Urinary bladder (tissue), 3 donors: ENCODE measurements at regions not wholly inside any gene's neighbourhood (a gene's known extent, or its start where the extent isn't known, plus 50 kb on each side); places are given as distances from the start of the nearest gene placed in this dataset.
"Not testable (repeated sequence)": the region's sequence is repeated elsewhere in the genome, so short reads cannot be mapped to it uniquely, and the experiment has no call there.

Experiments used
- DNase-seq: peaks from one replicate; pipeline ENCODE4 v3.0.0-alpha.2; 2015; ENCODE audit errors: extremely low spot score
- H3K27ac ChIP-seq: one replicate; pipeline ENCODE4 v1.5.1; 2013; ENCODE audit warnings: low read depth, mild to moderate bottlenecking, moderate library complexity
- H3K36me3 ChIP-seq: one replicate; pipeline ENCODE4 v1.6.1; 2013; ENCODE audit warnings: mild to moderate bottlenecking, moderate library complexity; ENCODE audit not compliant: insufficient read depth
- H3K4me1 ChIP-seq: one replicate; pipeline ENCODE4 v1.6.1; 2013; ENCODE audit warnings: mild to moderate bottlenecking, moderate library complexity; ENCODE audit not compliant: insufficient read depth
- H3K4me3 ChIP-seq: one replicate; pipeline ENCODE4 v1.5.1; 2013; ENCODE audit warnings: low read depth, low read length
- WGBS: extraction: QIAGEN DNeasy Blood & Tissue Kit; methylation state at CpG from one replicate; pipeline ENCODE4 v1.1.7; 2013; 5-methylcytosine and 5-hydroxymethylcytosine counted together
- donor health status: healthy with polysubstance abuse.
- donor health status: healthy.

DNA sequence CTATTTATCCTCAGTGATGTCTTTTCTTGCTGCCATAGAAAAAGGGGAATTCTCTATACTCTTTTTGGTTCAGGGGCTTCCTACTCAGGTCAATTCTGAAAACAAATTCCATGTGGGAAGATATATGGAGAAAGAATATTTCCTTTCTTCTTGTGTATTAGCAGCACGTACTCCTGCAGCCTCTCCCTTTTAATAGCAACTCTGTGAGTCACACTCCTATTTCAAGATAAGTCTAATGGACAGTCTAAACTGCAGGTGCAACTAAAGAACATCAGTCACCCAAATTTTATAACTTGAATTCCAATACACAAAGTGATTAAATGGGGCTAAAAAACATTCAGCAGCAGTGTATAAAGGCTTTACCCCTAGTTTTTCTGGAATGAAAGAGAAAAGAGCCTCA lies 942.2 kb downstream of the CNTNAP5 start:
- H3K27ac ChIP-seq = no peak overlapping the region
- no peaks in the 10 kb centered on the region for H3K36me3 ChIP-seq
- no peak for DNase-seq
- H3K4me1 ChIP-seq = no peaks in the 10 kb centered on the region
- H3K4me3 ChIP-seq = no peak overlapping the region
- WGBS = 20% methylated on average over 1 of the region's 1 CpG

DNA sequence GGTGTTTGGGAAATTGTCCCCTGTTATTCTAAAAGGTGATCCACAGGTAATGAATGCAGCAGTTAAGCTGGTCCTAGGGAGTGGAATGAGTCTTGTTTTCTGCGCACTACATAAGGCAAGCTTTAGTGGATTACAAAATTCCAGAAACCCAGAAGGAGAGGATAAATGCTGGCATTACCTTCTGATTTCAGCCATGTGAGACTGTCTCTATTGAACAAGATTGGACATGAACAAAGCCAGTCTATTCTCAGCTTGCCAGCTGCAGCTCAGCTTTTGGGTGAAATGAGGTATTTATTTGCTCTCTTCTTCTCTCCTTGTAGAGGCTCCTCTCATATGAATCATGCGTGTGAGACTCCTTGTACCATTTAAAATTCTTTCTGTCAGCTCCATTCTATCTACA lies 944.9 kb downstream of the CNTNAP5 start:
- H3K27ac ChIP-seq = no peak overlapping the region
- WGBS = 68% methylated on average over 2 of the region's 2 CpGs
- no peaks in the 10 kb centered on the region for H3K36me3 ChIP-seq
- no peaks in the 10 kb centered on the region for H3K4me1 ChIP-seq
- DNase-seq = no peak
- H3K4me3 ChIP-seq = no peak overlapping the region

DNA sequence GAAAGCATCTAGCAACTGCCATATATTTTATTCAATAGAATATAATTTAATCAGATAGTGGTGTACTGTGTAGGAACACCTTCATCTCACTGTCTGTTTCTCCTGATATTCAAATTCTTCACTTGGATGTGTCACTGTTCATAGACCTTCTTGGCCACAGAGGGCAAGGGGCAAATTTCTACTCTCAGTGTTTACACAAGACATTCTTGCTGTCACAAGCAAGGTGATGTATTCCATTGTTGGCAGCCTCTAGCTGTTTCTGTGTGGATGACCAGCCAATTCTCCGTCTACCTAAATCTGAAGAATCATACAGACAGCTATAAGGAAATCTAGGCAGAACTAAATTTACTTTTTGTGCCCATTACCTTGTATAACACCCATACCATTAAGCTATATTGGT lies 948.3 kb downstream of the CNTNAP5 start:
- Histone ChIP-seq H3K4me1 (no peaks in the 10 kb centered on the region), H3K36me3 (no peaks in the 10 kb centered on the region), H3K27ac (no peak overlapping the region), H3K4me3 (no peak overlapping the region)
- DNase-seq = no peak
- 58% methylated on average over 1 of the region's 1 CpG for whole genome bisulfite sequencing

DNA sequence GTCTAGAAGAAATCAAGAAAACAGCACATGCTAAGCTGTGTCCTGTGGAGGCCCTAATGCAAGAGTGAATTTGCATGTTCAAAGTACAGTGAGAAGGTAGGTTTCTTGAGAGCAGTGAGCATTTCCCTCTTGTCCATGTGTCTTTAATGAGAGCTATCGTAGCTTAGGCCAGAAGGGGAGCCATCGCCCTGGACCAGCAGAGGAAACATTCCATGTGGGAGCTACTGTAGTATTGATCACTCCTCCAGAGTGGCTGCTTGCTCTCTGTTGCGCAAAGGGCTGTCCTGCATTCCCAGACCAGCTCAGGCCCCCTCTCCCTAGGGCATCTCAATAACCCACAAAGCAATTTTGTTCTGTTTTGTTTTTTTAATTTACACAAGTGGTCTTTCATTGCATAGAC lies 950.1 kb downstream of the CNTNAP5 start:
- no peaks in the 10 kb centered on the region for H3K36me3 ChIP-seq
- no peak overlapping the region for H3K27ac ChIP-seq
- no peak for DNase-seq
- H3K4me1 ChIP-seq = no peaks in the 10 kb centered on the region
- H3K4me3 ChIP-seq = no peak overlapping the region
- 92% methylated on average over 3 of the region's 3 CpGs for WGBS

DNA sequence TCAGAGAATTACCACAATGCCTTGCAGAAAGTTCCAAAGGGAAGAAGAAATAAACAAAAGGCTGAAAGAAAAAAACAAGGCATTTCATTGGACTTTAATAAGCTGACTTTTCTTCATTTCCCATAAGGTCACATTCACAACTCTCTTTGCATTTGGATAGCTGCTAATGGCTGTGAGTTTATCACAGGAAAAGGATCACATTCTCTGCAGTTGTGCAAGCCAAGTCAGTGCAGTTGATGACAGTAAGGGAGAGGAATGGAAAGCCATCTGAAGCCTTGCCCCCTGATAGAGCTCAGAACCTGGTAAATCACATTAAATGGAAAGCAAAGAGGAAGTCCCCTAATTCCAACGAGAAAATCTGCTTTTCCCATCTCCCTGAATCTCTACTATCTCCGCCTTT lies 950.6 kb downstream of the CNTNAP5 start:
- Histone ChIP-seq H3K36me3 (no peaks in the 10 kb centered on the region), H3K4me1 (no peaks in the 10 kb centered on the region), H3K27ac (no peak overlapping the region), H3K4me3 (no peak overlapping the region)
- DNase-seq = no peak
- WGBS = 84% methylated on average over 2 of the region's 2 CpGs

DNA sequence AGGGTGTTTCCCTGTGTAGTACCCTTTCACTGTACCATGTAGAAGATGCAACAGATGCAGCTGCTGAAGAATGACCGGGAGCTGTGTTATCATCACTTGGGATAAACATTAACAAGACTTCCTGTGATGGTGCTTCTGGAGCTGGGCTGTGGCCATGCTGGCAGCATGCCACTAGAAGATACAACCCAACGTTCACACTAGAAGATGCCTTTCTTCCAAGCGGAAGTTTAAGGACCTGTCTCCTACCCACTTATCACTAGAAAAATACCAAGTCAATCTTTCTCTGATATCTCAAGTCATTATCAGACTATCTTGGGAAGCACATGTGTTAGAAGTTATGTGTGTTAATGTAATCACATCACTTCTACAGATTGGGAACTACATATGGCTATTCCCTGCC lies 953.5 kb downstream of the CNTNAP5 start:
- Histone ChIP-seq H3K27ac (no peak overlapping the region), H3K36me3 (no peaks in the 10 kb centered on the region), H3K4me1 (no peaks in the 10 kb centered on the region), H3K4me3 (no peak overlapping the region)
- whole genome bisulfite sequencing = 25% methylated on average over 3 of the region's 3 CpGs
- no peak for DNase-seq

DNA sequence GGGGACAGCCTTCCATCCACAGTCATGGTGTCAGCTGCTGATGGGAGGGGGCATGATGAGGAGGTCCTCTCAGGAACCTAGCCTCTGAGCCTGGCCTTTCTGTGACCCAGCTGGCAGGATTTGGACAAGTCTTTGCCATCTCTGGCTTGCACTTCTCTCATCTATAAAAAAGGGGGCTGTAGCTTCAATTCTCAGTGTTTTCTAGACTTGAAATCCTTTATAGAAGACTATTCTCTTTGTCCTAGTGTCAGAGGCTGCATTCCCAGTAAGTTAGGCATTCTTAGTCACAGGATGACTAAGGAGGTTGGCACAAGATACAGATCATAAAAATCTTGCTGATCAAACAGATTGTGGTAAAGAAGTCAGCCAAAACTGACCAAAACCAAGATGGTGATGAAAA lies 958.5 kb downstream of the CNTNAP5 start:
- Histone ChIP-seq H3K4me1 (no peaks in the 10 kb centered on the region), H3K27ac (no peak overlapping the region), H3K4me3 (no peak overlapping the region), H3K36me3 (no peaks in the 10 kb centered on the region)
- no peak for DNase-seq

DNA sequence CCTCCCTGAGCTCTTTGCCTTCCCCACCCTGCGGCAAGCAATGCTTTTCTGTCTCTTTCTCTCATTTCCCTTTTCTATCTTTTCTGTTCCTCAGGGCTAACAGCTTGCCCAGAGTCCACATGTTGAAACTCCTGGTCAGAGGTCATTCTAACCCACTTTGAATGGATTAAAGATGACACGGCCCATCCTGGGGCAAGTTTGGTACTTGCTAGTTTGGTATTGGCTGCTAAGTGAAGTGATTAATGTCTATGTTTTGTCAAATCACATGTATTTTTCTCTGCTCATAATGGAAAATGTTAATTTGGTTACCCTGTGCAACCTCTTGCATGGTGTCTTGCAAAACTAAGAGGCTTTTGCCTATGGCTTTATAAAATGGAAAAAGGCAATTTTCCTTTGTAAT lies 960.2 kb downstream of the CNTNAP5 start:
- Histone ChIP-seq H3K27ac (no peak overlapping the region), H3K4me1 (no peaks in the 10 kb centered on the region), H3K4me3 (no peak overlapping the region), H3K36me3 (no peaks in the 10 kb centered on the region)
- no peak for DNase-seq
- WGBS = 82% methylated on average over 2 of the region's 2 CpGs

DNA sequence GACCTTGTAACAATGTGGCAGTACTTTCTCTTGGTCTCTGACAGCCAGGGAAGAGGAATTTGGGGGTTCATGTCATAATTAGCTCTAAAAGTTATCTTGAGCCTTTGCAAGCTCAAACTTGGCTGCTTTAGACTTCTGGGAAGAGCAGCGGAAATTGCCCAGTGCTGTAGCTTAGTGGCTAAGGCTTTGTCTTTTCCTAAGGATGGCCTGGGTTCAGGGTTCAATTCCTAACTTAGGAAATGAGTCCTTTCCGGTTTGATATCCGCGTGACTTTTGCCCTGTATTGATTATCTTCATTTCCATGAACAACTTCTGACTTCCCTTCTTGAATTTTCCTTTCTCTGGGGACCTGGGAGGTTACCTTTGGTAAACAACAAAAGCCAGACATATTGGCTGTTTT lies 961.0 kb downstream of the CNTNAP5 start:
- Histone ChIP-seq H3K4me3 (no peak overlapping the region), H3K27ac (no peak overlapping the region)
- 93% methylated on average over 4 of the region's 4 CpGs for WGBS

DNA sequence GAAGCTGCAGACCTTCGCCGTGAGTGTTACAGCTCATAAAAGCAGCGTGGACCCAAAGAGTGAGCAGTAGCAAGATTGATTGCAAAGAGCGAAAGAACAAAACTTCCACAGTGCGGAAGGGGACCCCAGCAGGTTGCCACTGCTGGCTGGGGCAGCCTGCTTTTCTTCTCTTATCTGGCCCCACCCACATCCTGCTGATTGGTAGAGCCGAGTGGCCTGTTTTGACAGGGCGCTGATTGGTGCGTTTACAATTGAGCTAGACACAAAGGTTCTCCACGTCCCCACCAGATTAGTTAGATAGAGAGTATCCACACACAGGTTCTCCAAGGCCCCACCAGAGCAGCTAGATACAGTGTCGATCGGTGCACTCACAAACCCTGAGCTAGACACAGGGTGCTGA lies 961.8 kb downstream of the CNTNAP5 start:
- 86% methylated on average over 11 of the region's 11 CpGs for WGBS
- H3K4me1 ChIP-seq, DNase-seq, H3K4me3 ChIP-seq, H3K36me3 ChIP-seq, H3K27ac ChIP-seq: not testable (repeated sequence)

More for the DNA sequence above, 961.0 kb downstream of the CNTNAP5 start:
- H3K36me3 ChIP-seq = no peaks in the 10 kb centered on the region
- no peaks in the 10 kb centered on the region for H3K4me1 ChIP-seq
- no peak for DNase-seq

DNA sequence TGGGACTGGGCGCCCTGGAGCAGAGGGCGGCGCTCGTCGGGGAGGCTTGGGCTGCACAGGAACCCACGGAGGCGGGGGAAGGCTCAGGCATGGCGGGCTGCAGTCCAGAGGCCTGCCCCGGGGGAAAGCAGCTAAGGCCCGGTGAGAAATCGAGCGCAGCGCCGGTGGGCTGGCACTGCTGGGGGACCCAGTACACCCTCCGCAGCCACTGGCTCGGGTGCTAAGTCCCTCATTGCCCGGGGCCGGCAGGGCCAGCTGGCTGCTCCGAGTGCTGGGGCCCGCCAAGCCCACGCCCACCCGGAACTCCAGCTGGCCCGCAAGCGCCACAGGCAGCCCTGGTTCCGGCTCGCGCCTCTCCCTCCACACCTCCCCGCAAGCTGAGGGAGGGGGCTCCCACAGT lies 962.3 kb downstream of the CNTNAP5 start:
- H3K4me3 ChIP-seq, H3K27ac ChIP-seq, H3K4me1 ChIP-seq, H3K36me3 ChIP-seq, DNase-seq: not testable (repeated sequence)
- 96% methylated on average over 28 of the region's 28 CpGs for WGBS

DNA sequence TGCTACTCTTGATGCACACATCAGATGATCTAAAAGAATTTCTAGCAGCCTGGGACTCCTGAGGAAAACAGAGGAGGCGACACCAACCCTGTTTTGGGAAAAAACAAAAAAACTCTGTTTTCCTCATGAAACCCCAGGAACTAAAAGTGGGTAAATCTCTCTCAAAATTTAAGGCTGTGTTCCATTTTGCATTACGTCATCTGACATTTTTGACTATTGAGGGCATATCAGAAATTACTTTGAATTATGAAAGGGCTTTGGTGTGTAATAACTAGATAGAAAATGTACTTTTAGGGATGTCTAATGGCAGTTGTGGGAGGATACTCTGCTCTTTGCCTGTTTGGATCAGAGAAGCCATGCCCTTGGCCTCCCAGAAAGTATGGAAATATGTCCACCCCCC lies 963.0 kb downstream of the CNTNAP5 start:
- no peaks in the 10 kb centered on the region for H3K4me1 ChIP-seq
- no peak for DNase-seq
- no peak overlapping the region for H3K4me3 ChIP-seq
- no peaks in the 10 kb centered on the region for H3K36me3 ChIP-seq
- H3K27ac ChIP-seq = no peak overlapping the region
- WGBS = 92% methylated on average over 2 of the region's 2 CpGs

DNA sequence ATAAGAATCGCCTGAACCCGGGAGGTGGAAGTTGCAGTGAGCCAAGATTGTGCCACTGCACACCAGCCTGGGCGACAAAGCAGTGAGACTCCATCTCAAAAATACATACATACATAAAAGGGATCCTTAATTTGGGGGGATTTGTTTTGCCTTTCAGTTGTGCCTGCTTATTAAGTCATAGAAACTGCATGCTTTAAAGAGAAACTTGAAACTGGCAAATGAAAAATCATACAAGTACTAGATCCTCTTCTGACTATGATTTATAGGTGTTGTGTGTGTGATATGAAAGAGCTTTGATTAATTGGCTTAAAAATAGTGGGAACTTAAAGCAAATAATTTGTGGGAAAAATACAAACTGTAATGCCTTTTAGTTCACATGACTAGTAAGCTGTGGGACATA lies 963.7 kb downstream of the CNTNAP5 start:
- no peak for DNase-seq
- H3K27ac ChIP-seq = no peak overlapping the region
- no peaks in the 10 kb centered on the region for H3K36me3 ChIP-seq
- 96% methylated on average over 3 of the region's 3 CpGs for WGBS
- no peaks in the 10 kb centered on the region for H3K4me1 ChIP-seq
- no peak overlapping the region for H3K4me3 ChIP-seq

DNA sequence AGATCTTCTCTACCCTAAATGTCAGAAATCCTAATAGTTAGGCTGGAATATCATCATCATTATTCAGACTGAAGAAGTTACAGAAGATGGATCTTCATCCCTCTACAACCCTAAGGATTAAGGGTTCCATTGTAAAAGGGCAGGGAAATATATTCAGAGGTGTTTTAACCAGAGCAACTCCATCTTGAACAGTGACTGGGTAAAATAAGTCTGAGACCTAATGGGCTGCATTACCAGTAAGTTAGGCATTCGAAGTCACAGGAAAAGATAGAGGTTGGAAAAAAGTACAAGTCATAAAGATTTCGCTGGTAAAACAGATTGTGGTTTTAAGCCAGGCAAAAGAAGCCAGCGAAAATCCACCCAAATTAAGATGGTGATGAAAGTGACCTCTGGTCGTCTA lies 968.7 kb downstream of the CNTNAP5 start:
- Histone ChIP-seq H3K4me3 (no peak overlapping the region), H3K27ac (no peak overlapping the region), H3K4me1 (no peaks in the 10 kb centered on the region), H3K36me3 (no peaks in the 10 kb centered on the region)
- no peak for DNase-seq
- 87% methylated on average over 4 of the region's 4 CpGs for WGBS

DNA sequence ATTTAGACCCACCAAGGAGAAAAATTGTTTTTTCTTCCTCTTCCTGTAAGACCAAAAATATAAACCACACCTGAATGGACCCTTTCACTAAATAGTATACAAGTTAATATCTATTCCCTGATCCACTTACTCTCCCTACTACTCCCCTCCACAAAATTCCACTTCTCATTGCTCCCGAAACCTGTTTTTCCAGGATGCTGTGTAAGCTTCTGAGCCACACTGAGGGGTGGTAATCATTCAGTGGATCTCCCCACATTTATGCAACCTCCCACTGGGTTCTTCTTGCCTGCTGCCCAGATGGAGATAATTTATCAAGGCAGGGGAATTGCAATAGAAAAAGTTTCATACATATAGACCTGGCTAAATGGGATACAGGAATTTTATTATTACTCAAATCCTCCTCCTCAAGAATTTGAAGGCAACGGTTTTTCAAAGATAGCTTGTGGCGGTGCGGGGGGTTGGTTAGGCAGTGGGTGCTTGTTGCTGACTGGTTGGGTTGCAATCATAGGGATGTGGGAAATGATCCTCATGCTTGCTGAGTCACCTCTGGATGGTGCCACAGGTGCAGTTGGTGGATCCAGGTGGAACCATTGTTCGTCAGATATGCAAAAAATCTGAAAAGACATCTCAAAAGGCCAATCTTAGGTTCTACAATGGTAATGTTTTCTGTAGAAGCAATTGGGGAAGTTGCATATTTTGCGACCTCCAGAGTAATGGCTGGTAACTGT lies 970.3 kb downstream of the CNTNAP5 start:
- H3K27ac ChIP-seq = no peak overlapping the region

More for the DNA sequence above, 970.3 kb downstream of the CNTNAP5 start:
- H3K36me3 ChIP-seq = no peaks in the 10 kb centered on the region
- no peak overlapping the region for H3K4me3 ChIP-seq
- no peaks in the 10 kb centered on the region for H3K4me1 ChIP-seq
- WGBS = 91% methylated on average over 6 of the region's 6 CpGs
- no peak for DNase-seq
